Colon (tissue), 2 donors: ENCODE measurements at regions not wholly inside any gene's neighbourhood (a gene's known extent, or its start where the extent isn't known, plus 50 kb on each side); places are given as distances from the start of the nearest gene placed in this dataset.
"Not testable (repeated sequence)": the region's sequence is repeated elsewhere in the genome, so short reads cannot be mapped to it uniquely, and the experiment has no call there.

ENCODE experiments used
- FAIRE-seq: peaks from 2 replicates; lab custom pipeline; 2012; peaks lifted over from hg19 to GRCh38; lab: Jason Lieb, UNC
- donor health status: control.
- donor health status: control.

- FAIRE-seq: no peak
These were observed 87.9 kb downstream of the PHLDA1 start for GRCh38 chr12:75943730-75944096.

GRCh38 chr12:75941661-75942060, 89.9 kb downstream of the PHLDA1 start:
- not testable (repeated sequence) for FAIRE-seq

- no peak for FAIRE-seq
These were observed 92.4 kb downstream of the PHLDA1 start for GRCh38 chr12:75939016-75939642.

DNA sequence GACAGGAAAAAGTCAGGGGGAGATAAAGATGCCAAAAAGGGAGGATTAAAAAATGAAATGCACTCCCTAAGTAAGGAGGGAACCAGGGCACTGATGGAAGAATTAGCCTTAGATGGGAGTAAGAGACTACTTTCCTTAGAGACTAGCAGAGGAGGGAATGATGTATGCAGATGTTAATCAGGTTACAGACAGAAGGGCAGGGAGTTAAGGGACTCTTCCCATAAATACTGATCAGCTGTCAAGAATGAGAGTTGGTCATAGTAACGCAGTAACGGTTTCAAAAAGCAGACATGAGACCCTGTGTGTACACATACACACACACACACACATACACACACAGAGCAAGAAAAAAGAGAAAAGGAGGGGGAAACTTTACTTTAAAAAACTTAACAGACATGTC, 93.4 kb downstream of the PHLDA1 start:
- FAIRE-seq: no peak

DNA sequence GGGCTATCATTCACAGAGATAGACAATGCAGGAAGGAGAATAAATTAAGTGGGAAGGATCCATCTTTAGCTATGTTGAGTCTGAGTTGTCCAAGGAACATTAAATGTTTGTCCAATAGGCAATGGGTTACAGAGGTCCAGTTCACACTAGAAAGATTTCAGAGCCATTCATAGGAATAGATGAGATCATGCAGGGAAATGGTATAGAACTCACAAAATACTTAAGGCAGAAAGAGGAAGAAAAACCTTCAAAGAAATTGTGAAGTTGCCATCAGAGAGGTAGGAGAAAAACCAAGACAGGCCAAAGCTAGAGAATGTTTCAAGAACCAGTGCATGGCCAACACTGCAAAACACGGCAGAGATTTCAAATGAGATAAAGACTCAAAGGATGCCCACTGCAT, 94.1 kb downstream of the PHLDA1 start:
- FAIRE-seq: no peak

- FAIRE-seq: no peak
These were observed 94.8 kb downstream of the PHLDA1 start for GRCh38 chr12:75936515-75937440.

DNA sequence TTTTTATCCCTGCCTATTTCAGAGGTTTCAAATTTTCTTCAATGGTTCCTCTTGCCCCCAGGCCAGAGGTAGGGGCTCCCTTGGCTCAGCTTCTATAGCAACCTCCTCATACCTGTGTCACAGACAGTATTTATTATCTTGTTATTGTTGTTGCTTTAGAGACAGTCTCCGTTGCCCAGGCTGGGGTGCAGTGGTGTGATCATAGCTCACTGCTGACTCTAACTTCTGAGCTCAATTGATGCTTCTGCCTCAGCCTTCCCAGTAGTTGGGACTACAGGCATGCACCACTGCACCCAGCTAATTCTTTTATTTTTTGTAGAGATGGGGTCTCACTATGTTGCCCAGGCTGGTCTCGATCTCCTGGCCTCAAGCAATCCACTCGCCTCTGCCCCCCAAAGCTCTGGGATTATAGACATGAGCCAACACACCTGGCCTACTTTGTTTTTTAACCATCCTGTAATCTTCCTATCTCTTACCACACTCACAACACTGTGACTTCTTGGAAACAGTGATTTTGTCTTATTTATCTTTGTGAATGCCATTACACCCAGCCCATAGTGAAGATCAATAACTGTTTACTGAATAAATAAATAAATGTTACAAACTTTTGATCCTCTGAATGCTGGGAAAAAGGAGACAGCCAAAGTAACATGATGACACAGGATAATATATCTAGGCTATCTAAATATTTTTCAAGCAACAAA, 95.9 kb downstream of the PHLDA1 start:
- no peak for FAIRE-seq

- no peak for FAIRE-seq
These were observed 98.5 kb downstream of the PHLDA1 start for GRCh38 chr12:75933101-75933500.

DNA sequence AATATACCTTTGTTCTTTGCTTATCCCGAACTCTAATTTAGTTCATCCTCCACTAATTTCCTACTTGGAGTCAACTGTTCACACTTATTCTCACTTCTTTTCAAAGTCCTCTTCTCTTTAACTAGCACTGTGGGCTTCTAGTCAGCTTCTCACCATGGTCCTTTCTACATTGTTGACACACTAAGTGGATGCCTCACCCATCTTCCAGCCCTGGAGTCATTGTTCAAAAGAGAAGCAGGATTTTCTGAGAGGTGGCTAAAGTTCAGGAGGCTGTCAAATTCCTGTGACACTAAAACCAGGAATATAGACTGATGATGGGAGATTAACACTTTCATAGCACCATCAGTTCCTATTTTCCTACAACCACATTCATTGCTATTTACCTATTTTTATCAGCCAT, 99.3 kb downstream of the PHLDA1 start:
- no peak for FAIRE-seq

GRCh38 chr12:75923964-75924666, 107.5 kb downstream of the PHLDA1 start:
- FAIRE-seq: no peak

DNA sequence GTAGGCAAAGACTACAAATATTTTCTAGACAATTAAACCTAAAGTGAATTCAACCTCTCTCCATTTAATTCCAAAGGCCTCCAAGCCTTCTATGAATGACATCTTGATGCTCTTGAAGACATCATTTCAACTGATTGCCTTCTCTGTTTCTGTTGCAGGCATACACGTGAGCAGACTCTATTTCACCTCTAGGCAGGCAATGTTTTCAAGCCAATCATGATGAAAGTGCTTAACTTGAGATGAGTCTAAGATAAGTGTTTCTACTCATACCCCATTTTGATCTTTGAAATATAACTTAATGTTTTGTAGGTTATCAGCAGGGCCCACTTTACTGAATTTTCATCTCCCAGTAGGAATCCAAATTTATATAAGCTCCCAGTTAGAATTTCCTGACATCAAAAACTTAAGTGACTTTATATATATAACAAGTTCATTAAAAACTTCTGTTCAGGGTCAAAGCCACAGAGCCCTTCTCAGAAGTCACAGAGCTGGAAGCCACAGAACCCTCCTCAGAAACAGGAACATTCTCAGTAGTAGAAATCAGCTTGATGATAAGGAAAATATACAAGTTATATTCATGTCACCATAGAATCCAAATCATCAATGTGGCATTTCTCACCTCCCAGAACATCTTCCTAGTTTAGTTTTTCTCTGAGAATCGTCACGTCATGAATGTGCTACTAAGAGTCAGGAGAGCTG, 108.5 kb downstream of the PHLDA1 start:
- no peak for FAIRE-seq

GRCh38 chr12:75921622-75922289, 109.8 kb downstream of the PHLDA1 start:
- peak; percentile 10 for FAIRE-seq

DNA sequence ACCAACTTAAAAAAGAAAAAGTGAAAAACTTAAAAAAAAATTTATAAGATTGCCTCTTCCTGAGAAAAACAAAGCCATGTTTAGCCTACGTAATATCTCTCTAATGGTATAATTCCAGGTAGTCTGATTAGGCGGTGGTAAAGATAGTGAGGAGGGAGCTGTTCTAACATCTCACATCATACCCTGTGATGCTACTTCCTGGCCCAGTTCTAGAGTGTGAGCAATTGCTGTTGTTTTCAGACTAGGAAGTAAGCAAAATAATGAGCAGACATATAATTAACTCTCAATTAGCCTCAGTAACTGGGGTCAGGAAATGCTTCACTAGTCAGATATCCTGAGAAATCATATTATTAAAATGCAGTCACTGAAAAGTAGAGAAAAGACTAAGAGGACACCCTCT, 113.9 kb downstream of the PHLDA1 start:
- FAIRE-seq: no peak

DNA sequence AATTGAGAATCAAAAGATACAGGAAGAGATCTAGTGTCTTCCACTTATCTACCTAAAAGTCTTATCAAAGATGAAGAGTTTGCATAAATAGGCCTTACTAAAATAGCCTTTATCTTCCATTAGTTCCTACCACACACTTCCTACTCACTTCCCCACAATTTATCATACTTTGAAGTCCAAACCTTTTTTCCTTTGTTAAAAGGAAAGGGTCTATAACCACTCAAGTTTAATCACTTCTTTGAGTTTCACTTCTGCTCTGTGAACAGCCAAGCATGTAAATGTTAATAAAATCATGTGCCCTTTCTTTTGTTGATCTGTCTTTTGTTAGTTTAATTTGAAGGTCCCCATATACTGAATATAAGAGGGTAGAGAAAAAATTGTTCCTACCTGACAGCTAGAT, 114.5 kb downstream of the PHLDA1 start:
- FAIRE-seq: no peak

DNA sequence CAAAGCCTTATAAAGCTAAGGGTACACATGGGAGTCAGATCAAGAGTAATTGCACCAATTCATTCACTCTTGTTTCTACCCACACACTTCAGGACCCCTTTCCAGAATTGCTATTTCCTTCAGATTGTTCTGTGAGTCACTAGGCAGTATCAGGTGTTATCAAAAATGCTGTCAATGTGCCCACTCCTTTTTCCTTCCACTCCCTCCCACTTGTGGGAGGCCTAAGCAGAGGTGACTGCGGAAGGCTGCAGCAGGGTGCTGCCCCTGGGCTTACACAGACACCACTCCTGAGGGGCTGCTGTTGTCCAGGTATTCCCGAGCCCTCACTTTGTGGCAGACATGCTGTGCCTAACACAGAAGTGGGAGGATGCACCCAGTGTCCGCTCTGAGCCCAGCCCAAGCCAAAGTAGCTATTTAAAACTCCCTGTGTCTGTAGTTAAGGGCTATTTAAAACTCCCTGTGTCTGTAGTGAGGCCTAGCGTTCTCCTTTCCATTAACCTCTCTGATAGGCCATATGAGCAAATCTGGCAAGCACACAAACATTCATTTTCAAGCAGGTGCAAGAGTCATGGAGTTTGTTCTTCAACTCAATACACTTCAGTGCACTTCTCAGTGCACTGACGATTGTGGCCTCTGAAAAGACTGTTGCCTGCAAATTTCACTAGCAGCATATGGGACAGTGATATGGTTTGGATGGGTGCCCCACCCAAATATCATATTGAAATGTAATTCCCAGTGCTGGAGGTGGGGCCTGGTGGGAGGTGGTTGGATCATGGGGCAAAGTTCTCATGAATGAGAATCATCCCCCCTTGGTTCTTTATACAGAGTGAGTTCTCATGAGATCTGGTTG, 117.8 kb downstream of the PHLDA1 start:
- no peak for FAIRE-seq

DNA sequence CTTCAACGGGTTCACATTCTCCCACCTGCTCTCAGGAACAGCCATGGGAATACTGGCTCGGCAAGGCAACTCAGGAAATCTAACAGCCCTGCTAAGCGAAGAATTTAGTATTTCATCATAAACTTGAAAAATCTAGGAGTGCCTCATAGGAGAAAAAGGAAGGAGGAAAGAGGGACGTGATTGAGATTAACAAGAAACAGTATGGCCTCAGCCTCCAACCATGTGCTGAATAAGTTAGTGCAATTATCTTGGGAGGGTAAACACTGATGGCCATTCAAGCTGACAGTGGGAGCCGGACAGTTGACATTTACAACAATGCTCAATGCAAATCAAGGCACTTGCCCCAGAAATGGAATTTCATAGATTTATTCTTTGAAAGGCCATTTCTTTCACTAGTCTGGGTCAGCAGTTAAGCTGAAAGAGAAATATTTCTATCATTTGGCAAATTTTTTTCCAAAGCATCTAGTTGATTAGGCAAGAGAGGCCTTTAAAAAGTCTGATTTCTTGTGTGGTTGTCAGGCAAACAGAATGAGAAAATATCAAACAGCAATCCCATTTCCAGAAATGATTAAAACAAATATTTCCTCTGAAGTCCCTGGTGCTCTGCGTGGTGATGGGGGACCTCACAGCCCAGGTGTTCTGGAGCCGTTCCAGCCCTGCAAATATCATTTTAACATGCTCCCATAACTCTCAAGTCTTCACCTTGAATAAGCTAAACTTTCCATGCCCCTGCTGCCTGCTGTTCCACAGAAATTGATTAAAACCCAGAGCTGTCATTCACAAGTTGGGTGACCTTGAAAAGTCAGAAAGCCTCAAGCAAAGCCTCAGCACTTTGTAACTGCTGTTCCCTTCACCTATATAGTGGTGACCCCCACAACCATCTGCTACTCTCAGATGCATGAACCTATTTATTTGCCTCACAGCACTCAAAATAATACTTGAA, 121.6 kb downstream of the PHLDA1 start:
- no peak for FAIRE-seq

DNA sequence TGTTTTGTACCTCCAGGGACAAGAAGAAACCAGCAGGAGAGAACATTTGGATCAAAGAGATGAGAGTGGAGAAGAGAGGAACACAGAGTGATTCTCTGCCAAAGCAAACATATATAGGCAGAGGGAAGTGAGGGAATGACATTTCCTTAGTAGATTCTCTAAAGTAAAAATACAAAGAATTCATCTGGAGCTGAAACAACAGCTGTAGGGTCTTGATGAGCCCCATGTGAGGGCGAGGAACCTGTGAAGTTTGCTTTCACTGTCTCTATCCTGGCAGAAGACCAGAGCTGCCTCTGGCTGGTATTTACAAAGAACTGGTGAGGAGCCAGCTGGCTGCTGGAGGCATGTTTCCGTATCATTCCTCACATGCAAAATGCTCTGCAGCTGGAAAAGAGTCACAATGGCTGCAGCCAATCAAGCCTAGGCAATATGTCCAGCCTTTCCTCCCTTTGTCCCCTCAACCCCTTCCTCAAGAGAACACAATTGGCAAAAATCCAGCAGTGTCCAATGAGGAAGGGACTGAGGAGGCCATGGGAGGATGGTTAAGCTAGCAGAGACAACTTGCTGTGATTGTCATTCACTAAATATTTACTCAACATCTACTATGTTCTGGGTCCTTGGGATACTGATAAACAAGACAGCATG, 122.5 kb downstream of the PHLDA1 start:
- FAIRE-seq: no peak

GRCh38 chr12:75905922-75906321, 125.7 kb downstream of the PHLDA1 start:
- FAIRE-seq: no peak
